CD4-positive, alpha-beta T cell treated with Interleukin-15 for 1 hour (primary cell): ENCODE measurements at regions not wholly inside any gene's neighbourhood (a gene's known extent, or its start where the extent isn't known, plus 50 kb on each side); places are given as distances from the start of the nearest gene placed in this dataset.

Experiments
- DNase-seq: peaks from one replicate; pipeline ENCODE4 v3.0.0-alpha.2; 2020

DNA sequence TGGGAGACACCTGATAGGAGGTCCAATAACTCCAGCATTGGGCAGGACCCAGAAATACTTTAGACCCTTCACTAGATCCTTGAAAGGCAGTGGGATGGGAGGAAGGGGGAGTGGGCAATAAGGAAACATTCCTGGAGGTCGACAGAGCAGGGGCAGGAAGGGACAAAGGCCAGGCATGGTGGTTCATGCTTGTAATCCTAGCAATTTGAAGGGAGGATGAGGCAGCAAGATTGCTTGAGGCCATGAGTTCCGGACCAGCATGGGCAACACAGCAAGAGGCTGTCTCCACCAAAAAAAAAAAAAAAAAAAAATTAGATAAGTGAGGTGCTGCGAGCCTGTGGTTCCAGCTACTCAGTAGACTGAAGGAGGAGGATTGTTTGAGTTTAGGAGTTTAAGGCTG is 134.9 kb downstream of the JCAD start:
- DNase-seq = no peak

DNA sequence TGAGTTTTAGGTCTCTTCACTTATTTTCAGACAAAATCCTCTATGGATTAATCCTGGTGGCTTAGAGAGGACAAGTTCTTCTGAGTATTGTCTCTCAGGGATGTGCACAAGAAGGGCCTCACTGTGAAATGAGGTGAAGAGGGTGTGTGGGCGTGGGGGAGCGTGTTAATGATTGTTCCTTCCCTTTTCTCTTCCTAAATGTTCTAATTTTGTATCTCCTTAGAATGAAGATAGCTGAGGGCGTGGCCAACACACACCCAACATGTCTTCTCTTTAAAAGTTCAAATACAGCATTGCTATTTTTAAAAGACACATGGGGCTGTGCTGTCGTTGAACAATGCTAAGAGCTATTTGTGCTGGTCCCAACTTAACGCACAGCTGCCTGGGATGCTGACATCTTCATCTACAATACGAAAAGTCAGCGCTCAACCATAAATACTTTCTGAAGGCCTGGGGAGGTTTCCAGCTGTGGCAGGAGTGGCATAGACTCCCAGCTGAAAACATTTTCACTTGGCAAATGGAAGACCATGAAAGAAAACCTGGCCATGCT is 135.9 kb downstream of the JCAD start:
- DNase-seq = no peak

DNA sequence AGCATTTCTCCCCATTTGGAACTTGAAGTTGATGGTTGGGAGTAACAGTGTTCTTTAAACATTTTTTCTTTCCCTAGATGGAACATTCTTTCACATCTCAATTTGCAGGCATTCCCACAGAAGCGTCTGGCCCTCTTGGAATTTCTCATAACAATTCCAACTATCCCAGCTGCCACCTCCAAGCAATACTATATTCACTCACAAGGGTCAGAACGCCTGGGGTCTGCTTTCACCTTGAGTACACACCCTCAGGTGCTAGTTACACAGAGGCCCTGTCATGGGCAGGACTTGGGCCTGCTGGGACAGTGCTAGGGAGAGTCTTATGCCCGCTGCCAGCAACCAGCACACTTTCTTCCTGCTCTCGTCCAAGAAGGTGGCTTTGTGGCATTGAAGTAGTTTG is 136.5 kb downstream of the JCAD start:
- DNase-seq = no peak

- no peak for DNase-seq
Observed at GRCh38 chr10:29922226-29922625, 137.2 kb downstream of the JCAD start.

DNA sequence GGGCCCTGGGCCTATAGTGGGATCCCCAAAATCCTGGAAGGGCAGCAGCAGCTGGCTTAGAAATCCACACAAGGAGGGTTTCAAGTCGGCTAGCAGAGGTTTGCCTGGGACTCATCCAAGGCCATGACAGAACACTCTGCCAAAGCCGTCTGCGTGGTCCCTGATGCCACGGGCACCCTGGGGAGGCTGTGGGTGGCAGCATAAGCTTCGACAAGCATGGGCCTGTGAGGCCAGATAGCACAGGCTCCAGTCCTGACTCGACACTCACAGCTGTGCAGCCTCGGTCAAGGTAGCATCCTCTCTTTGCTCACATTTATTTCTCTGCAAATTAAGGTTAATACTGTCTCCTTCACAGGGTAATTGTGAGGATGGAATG is 138.3 kb downstream of the JCAD start:
- DNase-seq = no peak

GRCh38 chr10:29920408-29921070 is 138.8 kb downstream of the JCAD start:
- DNase-seq = no peak

DNA sequence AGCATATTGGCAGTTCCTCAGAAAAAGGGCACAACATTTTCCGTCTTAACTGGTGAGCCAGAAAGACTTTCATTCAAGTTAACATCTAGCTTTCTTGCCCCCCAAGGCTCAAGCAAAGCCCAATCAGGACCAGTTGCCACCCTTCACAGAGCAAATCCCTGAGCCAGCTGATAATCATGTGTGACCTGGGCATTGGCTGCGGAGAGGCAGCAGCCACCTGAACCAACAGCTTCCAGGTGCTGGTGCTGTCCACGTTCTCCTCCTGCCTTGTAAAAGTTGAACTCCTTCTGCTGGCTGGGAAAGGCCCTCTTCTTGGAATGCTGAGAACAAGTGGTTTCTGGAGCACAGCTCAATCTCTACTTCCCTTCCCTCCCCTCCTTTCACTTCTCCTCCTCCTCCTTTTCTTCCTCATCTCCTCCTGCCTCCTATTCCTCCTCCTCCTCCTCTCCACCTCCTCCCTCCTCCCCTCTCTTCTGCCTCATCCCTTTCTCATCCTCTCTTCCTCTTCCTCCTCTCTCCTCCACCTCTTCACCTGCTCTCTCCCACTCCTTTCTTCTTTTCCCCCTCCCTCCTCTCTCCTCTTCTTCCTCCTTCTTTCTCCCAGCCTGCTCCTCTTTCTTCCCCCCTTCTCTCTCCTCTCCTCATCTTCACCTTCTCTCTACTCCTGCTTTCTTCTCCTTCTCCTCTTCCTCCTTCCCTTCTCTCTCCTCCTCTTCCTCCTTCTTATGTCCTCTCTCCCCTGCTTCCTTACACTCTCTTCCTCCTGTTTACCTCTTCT is 140.6 kb downstream of the JCAD start:
- DNase-seq = no peak

DNA sequence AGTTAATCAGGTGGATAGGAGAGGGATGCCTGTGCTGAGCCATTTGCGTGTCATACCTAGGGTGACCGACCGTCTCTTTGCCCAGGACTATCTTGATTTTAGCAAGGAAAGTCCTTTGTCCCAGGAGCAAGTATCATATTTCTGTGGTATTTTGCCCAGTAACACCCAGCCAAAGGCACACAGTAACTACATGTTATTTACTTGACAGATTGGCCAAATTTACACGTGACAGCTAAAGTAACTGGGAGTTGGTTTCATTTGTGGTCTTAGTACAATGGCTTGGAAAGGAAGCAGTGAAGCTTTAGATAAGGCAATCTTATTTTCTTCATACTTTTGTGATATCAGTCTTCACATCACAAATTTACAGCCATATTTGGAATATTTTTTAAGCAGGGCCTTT is 142.1 kb downstream of the JCAD start:
- DNase-seq = no peak

DNA sequence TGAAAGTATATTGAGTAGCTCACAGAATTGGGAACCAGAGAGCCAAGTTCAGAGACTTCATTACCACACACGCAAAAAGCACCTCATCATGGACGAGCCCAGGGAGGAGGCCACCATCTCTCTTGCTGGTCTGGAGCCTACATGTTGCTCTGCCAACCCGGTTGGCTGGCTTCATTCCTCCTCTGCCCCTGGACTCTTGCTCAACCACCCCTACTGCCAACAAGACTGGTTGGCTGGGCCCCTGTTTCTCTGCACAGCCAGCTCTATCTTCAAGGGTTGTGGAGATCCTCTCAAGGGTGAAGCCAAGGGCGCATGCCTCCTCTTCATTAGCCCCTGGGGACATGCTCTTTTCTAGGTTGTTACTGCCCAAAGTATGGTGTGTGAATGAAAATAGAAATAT is 142.7 kb downstream of the JCAD start:
- no peak for DNase-seq

- DNase-seq = no peak
Observed at GRCh38 chr10:29914986-29915785, 144.2 kb downstream of the JCAD start.

GRCh38 chr10:29908962-29909361 is 150.4 kb downstream of the JCAD start:
- DNase-seq = no peak

DNA sequence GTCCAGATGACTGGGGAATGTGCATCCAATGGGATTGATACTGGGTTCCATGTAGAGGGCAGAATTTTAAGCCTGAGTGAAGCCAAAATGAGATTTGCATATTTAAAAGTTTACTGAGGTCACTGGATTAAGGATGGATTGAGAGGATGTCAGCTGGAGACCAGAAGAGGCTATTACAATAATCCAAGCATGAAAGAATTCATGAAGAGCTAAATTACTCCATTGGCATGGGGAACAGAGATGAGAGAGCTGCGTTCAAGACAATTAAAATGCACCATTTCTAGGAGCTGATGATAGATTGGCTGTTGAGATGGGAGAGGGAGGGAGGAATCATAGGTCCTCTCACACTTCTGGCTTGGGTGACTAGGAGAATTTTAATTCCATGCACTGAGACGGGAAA is 158.5 kb downstream of the JCAD start:
- no peak for DNase-seq

- no peak for DNase-seq
Observed at GRCh38 chr10:29897999-29898716, 161.2 kb downstream of the JCAD start.

DNA sequence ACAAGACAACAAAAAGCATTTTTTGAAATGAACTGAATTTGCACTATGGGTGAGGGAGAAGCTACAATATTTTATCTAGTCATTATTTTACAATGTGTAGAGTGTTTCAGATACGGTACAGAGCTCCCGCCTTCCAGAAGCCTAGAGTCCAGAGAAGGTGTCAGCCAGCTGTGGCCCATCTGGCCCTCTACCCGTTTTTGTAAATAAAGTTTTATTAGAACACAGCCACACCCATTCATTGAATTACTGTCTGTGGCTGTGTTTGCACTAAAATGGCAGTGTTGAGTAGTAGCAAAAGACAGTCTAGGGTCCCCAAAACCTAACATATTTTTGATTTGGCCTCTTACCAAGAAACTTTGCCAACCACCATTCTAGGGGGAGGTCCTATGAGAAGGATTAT is 162.0 kb downstream of the JCAD start:
- no peak for DNase-seq

- no peak for DNase-seq
Observed at GRCh38 chr10:29896053-29896452, 163.3 kb downstream of the JCAD start.

DNA sequence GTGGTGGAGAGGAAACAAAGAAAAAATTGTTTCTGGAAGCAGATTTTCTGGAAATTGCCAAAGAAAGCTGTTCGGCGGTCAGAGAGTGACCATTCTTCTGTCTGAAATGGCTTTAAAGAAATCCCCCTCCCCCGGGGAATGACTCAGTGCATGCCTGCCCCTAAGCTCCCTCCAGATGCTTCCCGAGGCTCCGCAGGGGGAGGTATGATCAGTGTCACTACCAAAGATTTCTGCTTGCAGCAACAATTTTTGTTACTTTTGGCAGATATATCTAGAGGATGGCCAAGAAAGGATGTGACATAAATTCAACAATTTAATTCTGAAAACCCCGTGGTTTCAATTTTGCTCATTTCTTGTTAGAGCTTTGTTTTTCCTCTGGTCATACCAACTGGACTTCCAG is 163.9 kb downstream of the JCAD start:
- no peak for DNase-seq

GRCh38 chr10:29888321-29888720 is 171.1 kb downstream of the JCAD start:
- DNase-seq = no peak

GRCh38 chr10:29886299-29886698 is 173.1 kb downstream of the JCAD start:
- DNase-seq = no peak

- no peak for DNase-seq
Observed at GRCh38 chr10:29883231-29883630, 176.2 kb downstream of the JCAD start.

GRCh38 chr10:29882766-29883165 is 176.6 kb downstream of the JCAD start:
- no peak for DNase-seq

GRCh38 chr10:29881811-29882210 is 177.6 kb downstream of the JCAD start:
- DNase-seq = no peak

DNA sequence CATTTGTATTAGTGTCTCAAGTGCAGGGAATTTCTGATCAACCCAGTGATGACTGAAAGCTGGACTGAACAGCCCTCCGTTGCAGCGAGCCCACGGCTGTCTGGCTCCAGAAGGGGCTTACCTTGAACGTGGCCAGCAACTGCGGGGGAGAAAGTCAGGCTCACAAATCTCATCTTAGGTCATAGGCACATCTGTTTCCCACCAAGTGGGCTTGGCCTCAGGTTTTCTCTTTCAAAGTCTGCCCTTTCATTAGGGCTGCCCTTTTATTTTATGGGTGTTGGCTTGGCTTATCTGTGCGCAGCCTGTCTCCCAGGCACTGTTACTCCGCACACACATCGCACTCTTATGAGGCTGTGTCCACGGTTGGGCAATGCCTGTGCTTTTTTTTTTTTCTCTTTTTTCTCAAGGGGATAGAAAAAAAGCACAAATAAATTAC is 178.0 kb downstream of the JCAD start:
- DNase-seq = no peak

DNA sequence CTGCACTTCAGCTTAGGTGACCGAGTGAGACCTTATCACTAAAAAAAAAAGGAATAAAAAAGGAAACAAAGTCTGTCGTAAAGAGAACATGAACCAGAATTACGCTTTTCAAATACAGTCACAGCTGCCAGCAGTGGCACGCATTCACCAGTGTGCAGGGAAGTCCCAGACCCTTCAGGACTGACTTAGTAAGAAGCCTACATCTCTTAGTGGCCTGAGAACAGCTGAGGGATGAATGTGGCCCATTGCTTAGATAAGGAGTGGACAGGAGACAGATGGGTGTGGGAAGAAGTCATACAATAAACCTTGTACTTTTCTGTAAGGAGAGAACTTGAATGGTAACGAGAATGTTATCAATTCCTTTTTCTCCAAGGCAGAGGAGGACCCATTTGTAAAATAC is 178.5 kb downstream of the JCAD start:
- no peak for DNase-seq
